Stimulated activated CD4-positive, alpha-beta T cell treated with anti-CD3 and anti-CD28 coated beads, Interleukin-1b, Interleukin-23, amount 100 ng/mL, for 24 hours (primary cell): ENCODE measurements at regions not wholly inside any gene's neighbourhood (a gene's known extent, or its start where the extent isn't known, plus 50 kb on each side); places are given as distances from the start of the nearest gene placed in this dataset.

Experiments
- DNase-seq, 4 experiments: peaks; one replicate each; pipeline ENCODE4 v3.0.0-alpha.2; 2020; ENCODE audit warnings: low read depth in 4 of 4, low spot score in 1 of 4

DNA sequence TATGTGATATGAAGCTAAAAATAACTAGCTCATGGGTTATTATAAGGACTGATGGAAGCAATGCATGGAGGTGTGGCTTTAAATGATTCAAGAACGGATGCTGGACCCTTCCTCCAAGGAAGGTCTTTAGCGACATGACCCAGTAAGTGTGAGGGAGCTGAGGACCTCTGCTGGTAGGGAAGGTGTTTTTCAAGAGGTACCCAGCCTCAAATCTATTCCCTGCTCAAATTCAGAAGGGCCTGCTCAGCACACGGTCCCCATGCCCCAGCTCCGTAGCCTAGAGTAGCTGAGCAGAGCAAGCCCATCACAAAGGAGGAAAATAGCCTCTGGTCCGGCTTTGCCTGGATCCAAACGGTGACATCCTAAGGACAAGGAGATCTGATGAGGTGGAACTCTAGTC is 266.2 kb upstream of the IGF1R start:
- no peak for DNase-seq

DNA sequence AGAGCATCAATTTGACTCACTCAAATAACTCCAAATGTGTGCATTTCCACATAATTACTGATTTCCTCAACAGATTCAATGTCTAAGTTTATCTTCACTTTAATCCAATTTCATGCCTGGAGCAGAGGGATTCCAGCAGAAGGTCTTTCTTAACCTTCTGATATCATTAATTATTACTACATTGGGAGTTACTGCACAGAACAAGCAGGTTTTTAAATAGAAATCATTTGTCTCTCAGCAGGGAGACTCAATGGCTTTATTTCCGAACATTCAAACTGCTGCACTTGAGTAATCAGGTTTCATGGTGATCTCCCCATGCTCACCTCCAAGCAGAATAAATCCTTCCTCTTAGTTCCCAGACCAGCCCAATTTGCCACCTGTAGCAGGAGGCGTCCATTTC is 264.8 kb upstream of the IGF1R start:
- DNase-seq = no peak

DNA sequence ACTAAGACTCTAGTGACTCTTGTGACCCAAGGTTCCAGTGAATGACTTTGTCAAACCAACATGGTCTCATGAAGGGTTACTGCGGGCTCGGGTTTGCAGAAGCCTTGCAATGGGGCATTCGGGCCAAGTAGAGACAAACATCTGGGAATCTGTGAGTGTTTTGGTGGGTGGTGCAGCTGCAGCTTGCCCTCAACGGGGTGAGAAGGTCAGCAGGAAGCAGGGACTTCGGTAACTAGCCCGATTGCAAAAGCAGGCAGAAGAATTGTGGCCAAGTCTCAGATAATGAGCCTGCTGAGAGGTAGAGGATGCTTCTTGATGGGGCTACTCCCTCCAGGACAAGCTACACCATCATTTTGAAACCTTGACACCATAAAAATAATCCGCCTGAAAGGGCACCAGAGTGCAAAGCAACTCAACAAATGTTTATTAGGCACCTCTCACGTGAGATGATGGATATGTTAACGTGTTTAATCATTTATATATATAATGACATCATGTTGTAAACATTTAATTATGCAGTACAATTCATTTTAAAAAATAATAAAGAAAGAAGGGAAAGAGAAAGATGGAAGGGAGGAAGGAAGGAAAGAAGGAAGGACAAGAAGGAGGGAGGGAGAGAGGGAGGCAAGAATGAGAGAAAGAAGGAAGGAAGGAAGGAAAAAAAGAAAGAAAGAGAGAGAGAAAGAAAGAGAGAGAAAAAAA is 263.9 kb upstream of the IGF1R start:
- no peak for DNase-seq

DNA sequence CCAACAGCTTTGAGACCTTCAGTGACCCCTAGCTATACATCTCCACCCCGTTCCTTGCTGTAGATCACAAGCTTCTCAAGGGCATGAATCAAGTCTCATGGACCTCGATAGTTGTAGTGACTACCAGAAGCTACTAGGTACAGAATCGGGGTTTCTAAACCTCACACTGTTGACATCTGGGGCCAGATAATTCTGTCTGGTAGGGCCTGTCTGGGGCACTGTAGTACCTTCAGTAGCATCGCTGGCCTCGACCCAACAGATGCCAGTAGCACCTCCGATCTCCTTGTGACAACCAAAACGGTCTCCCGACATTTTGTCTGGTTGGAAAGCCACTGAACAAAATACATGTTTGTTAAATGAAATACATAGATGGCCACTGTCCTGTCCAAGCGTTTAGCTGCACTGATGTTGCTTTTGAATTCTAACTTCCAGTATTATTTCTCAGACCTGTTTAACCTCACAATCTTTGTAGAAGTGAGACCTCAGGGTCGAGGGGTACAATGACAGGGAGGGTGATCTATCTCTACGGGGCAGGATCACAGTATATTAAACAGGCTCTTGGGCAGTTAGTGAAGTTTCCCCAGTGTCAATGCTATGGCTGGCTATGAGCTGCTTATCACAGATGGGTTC is 262.5 kb upstream of the IGF1R start:
- DNase-seq = no peak

DNA sequence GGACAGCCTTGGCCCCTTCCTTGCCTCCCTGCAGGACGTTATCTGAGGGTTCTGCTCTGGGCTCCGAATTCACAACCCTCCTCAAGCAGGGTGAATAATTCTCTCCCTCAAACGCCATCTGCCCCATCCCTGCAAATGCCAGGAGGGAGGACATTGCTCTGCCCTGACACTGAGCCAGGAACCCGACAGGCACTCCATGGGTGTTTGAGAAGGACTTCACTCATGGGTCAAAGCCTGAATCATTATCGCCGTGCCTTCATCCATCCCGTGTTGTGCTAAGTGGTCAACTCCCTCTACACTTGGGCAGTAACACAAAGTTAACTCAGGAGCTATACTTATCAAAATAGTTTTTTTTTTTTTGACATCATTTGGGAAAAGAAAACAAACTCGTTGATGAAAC is 261.8 kb upstream of the IGF1R start:
- no peak for DNase-seq

DNA sequence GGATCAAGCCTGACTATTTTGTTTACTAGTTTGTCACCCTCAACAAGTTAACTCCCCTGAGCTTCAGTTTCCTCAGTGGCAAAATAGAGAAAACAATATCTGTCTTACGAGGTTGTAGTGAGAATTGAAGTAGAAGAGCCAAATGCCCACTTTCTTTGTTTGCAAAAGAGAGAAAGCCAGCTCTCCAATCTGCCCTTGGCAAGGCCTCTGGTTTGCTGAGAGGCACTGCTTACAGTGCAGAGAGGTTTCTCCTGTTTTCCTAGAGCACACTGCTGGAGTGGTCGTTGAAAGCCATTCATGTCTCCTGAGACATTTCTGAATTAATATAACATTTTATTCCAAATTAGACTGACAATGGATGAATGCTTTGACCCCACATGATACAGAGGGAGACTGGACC is 260.5 kb upstream of the IGF1R start:
- DNase-seq = no peak

DNA sequence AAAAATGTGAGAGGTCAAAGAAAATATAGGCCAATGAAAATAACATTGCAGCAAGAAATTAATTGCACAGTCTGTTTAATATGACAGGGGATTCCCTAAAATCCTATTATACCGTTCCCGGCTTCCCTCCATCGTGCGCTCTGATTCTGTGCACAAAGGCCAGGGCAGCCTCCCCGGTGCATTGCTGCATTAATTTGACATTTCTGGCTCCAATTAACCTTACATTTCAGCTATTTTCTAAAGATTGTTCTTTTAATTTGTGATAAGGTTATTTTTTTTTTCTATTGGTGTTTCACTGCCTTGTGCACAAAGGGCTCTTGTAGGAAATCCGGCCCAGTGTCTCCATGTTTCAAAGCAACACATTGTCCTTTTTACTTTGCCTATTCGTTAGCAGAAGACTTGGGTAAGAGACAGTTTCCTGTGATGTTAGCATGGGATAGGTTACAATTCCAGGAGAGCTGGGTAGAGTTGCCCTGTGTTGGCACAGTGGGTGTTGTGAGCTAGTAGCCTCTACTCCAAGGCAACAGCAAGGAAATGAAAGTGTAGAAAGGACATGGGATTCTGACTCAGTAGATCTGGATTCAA is 257.3 kb upstream of the IGF1R start:
- DNase-seq = no peak

DNA sequence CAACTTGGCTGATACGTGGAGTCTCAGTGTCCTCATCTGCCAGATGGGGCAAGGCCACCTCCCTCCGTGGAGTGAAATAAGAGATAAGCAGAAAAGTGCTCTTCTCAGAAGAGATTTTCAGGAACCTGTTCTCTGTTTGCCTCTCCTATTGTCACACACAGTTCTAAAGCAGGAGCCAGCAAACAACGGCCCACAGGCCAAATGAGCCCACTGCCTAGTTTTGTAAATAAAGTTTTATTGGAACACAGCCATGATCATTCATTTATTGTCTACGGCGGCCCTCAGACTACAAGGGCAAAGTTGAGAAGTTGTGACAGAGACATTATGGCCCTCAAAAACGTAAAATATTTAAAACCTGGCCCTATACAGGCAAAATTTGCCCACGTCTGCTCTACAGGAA is 256.8 kb upstream of the IGF1R start:
- DNase-seq = no peak

DNA sequence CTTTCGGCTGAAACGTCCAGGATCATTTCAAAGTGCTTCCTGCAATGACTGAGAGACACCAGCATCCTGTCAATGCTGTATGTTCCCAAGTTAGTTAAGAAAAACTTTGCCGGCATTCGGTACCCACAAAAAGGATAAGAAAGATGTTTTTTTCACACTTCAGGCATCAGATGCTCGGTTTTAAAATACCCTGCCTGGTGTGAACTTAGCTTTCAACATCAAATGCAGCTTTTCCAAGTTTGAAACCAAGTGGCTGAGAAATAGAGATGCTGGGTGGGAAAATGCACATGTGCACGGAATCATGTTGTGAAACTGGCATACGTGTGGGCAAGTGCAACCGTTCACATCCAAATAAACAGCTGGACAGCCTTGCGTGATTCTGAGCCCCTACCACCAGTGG is 254.9 kb upstream of the IGF1R start:
- DNase-seq = no peak

DNA sequence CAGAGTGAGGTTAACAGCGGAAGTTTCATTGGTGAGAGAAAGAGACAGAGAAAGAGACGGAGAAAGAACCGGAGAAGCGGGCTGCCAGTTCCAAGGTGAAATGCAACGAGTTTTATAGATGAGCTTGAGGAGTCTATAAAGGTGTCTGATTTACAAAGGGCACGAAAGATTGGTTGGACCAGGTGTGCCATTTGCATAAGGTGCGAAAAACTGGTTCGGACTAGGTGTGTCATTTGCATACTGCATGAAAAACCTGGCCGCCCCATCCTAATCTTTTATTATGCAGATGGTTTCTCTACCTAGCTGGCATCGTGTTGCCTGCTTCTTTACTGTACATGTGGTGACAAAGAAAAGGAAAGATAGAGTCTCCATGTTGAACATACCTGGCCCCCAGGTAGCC is 253.8 kb upstream of the IGF1R start:
- no peak for DNase-seq

DNA sequence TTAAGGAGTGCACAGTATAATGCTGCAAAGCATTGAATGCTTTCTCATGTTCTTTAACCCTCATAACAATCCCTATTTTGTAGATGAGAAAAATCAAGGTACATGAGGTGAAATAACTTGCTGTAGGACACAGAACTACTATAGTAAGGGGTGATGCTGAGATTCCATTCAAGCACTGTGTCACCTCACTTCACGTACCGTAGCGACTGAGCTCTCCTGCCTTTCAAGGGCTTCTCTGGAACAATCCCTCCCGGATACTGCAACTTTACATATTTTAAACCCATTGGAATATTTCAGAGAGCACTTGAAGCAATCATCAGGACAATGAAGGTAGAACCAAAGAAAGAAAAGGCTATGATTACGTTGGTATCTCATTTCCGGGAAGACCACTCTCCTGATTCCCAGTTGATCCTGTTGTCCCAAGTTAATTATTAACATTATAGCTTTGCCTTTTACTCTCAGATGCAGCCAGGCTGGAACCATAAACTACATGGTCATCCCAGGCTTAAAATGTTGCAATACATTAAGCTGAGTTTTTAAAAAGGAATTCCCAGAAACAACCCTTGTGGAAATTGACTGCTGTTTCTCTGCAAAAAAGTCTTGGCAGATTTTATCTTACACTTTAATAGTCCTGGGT is 252.2 kb upstream of the IGF1R start:
- no peak for DNase-seq

DNA sequence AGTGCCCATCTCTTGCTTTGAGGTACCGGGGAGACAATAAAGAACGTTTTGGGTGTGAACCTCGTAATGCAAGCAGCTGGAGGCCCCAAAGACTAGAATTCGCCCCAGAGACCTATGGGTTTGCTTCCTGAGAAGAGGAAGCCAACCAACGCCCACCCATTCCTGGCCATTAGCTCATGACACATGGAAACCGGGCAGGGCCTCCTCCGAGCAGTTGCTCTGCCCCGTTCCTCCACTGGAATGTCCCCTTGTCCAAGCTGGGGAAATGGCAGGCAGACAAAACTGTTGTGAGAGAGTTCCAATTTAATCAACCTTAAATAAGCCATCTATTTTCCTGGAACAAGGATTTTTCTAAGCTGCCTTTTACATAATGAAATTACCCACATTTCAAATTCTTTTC is 250.9 kb upstream of the IGF1R start:
- DNase-seq = no peak

DNA sequence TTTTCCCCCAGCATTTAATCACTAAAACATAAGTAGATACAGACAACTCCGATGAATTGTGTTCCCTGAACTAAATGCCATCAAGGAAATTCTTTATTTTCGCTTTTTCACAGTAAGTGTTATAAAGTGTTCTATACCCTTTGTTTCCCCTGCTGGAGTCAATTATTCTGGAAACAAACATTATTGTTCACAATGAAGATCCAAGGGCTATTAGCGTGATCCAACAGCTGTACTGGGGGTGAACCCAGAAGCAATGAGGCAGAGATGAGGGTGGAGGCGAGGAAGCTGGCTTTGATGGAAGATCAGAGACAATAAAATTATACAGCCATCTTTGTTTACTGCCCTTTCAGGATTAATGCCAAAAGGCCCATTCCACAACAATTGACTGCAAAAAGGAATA is 250.3 kb upstream of the IGF1R start:
- no peak for DNase-seq

DNA sequence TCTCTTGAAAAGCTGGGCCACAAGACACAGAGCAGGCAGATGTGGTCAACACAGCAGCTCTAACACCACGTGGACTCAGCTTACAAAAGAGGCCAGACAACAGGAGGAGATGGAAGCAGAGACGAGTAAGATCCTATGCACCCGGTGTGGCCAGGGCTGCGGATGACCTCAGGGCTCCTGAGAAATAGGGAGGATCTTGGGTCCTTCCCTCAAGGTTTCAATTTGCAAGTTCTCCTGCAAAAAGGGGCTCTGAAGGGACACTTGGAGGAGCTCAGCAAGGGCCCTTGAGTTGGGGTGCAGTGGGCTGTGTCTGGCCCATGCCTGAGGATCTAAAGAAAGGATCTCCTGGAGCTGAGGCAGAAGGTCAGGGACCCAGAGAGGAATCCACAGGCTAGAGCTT is 249.5 kb upstream of the IGF1R start:
- no peak for DNase-seq

DNA sequence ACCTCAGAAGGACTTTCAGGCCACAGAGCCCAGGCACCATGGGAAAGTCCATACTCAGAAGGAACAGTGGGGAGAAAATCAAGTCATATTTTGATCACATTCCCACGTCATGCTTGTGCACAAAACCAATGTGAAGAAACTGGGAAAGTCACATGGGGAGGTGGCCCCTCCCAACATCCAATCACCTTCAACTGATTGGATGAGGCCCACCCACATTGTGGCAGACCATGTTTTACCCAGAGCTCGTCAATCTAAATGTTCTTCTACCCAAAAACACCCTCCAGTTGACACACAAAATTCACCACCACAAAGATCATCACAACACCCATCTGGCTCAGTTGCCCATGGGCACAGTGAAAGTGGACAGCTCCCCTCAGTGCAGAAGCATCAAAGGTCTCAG is 248.2 kb upstream of the IGF1R start:
- no peak for DNase-seq

DNA sequence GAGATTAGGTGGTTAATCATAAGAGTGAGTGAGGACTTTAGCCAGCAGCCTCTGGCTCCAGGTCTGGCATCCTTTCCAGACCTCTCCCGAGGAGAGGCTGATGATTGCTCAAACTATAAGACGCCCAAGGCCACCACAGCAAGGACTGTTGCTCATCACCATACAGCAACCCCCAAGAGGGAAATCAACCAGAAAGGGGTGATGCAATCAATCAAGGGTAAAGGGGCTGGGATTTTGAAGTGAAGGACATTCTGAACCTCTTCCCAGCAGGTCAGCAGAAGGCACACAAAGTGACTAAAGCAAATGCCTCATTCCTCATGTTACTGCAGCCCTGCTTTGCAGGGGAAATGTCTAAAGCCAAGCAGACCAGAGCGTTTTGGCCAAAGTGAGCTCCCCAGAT is 247.3 kb upstream of the IGF1R start:
- no peak for DNase-seq

DNA sequence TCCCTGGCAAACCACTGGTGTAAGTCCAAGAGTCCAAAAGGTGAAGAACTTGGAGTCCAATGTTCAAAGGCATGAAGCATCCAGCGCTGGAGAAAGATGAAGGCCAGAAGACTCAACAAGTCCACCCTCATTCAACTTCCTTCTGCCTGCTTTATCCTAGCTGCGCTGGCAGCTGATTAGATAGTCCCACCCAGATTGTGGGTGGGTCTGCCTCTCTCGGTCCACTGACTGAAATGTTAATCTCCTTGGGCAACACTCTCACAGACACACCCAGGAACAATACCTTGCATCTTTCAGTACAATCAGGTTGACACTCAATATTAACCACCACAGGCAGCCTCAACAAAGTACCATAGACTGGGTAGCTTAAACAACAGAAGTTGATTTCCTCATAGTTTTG is 245.9 kb upstream of the IGF1R start:
- no peak for DNase-seq

DNA sequence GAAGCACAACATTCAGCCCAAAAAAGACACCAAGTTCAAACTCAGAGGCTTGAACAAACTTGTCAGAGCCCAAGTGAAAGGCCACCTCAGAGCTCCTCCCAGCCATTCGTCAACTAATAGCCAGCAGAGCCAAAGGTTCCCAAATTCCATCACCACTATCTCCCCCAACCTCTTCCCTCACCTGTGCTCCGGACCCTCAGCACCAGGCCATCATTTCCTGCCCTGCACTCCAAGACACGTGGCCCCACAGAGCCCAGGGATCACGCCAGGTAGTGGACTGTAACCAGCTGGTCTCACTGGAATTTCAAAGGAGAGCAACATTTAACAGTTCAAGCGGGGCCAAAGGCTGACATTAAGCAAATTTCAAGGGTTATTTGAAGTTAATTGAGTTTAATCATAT is 245.2 kb upstream of the IGF1R start:
- DNase-seq = no peak

DNA sequence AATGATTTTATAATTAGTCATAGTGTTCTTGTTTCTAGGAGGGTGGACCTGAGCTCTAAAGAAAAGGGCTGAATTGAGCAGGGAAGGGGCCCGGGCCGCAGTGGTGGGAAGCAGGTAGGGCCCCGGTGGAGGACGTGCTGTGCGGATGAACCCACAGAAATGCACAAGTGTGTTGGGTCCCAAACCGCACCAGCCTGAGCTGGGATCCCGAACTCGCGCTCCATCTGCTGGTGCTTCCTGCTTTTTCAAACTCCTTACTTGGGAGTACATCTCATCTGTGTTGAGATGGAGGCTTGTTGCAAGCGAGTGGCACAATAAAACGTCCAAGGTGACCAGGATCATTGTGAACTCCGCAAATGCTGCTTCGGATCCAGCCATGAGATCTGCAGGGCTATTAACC is 244.8 kb upstream of the IGF1R start:
- no peak for DNase-seq

DNA sequence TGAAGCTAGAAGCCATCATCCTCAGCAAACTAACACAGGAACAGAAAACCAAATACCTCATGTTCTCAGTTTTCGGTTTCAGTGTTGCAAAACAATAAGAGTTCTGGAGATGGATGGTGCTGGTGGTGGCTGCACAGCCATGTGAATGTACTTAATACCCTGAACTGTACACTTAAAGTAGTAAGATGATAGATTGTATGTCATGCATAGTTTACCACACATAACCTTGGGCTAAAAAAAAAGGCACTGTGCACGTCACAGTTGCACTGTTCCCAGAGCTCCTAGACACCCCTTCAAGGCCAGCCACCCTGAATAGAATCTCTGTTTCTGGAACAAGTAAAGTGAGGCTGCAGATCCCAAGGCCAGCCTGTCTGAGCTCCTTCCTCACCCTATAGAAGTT is 243.3 kb upstream of the IGF1R start:
- no peak for DNase-seq

DNA sequence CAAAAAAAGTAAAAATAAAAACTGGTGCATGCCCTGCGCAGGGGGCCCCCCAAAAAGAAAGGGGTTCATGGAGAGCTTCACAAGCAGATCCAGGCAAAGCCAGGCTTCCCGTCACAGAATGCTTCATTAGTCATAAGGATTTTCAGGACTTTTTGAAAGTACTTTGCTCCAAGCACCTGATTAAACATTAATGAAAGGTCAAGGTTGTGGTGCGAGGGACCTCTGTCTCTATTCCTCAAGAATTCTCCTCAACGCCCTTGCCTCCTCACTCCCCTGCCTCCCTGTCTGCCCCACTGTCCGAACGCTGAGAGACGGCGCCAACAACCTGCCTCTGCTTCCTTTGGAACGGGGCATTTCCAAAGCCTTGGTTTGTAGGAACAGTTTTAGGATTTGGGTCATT is 240.1 kb upstream of the IGF1R start:
- DNase-seq = no peak

DNA sequence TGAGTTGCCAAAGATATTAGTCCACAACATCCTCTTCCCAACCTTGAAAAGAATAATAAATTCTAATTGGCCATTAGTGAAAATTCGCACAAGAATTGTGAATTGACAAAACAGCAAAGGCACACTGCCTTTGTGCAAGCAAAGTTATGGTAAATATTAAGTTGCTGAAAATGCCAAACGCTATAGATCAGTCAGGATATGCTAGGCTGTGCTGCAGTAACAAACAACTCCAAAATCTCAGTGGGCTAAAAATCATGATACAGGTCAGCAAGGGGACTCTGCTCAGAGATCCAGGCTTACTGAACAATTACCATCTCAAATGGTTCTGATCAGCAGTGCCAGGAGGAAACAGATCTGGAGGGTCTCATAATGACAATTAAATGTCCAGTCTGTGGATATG is 238.0 kb upstream of the IGF1R start:
- DNase-seq = no peak

DNA sequence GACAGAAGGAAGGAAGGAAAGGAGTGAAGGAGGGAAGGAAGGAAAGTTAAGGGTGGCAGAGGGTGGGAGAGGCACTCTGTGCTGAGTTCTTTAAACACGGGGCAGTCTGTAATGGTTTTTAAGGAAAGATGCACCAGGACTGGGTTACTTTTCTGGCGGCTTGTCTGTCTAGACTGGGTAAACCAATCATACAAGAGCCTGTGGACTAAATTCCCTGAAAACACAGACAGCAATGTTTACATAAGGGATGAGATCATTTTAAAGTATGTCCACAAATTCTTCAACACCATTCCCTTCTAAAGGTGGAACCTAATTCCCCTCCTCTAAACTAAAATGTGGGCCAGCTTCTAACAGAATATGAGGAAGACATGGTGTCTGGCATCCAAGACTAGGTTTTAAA is 235.5 kb upstream of the IGF1R start:
- DNase-seq = no peak
